ENCODE measurements at regions not wholly inside any gene's neighbourhood (a gene's known extent, or its start where the extent isn't known, plus 50 kb on each side); places are given as distances from the start of the nearest gene placed in this dataset.

DNA sequence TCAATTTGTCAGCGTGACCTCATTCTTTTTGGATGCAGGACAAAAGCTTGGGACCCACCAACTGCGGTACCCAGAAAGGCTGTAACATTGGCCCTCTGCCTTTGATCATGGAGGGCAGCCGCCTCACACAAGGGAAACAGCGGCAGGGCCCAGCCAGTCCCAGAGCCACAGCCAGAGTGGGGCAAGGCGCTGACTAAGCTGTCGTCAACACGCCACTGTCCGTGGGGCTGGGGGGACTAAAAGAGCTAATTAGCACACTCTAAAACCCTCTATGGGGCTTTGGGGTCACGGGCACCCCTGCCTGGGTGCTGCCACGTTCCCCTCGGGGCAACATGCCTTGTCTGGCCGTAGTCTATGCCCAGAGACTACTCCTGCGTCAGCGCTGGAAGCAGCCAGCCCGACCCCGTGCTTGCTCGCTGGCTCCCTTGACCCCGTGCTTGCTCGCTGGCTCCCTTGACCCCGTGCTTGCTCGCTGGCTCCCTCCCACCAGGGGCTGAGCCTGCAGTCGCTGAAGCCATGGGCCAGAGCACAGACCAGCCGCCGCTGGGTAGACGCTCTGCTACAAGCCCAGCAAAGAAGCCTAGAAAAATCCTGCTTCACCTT lies 598.4 kb downstream of the MBD2 start:
- no peak for DNase-seq

DNA sequence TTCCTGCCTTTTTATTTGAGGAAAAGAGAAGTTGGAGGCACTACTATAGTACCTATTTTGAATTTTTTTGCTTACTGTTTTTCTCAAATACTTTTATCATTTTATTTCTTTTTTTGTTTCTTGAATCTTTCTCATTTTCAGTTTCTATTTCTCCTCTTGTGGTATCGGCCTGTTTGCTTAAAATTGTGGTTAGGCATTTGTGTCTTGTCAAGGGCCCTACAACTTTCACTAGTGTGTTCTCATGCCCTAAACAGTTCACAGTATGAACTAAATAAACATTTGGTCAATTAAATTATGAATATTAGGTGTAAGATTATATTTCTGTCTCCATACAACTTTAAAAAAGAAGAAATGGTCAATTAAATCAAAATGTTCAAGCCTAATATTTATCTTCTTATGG lies 613.5 kb downstream of the MBD2 start:
- DNase-seq, result no peak

DNA sequence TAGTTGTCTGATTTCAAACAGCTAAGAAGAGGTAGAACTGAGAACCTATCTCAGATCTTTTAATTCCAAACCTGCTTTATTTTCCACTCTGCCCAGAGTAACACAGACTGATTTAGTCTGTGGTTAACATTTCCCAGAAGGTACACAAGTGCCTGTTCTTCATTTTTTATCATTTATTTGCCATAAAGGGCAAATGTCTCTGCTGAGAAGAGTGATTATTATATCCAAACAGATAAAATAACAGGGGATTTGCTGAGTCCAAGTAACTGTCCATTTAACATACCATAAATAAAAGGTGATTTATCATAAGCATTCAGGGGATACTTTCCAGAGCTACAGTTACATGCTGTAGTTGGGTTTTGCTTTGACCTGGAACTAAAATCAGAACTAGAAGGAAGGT lies 617.7 kb downstream of the MBD2 start:
- DNase-seq, result no peak

DNA sequence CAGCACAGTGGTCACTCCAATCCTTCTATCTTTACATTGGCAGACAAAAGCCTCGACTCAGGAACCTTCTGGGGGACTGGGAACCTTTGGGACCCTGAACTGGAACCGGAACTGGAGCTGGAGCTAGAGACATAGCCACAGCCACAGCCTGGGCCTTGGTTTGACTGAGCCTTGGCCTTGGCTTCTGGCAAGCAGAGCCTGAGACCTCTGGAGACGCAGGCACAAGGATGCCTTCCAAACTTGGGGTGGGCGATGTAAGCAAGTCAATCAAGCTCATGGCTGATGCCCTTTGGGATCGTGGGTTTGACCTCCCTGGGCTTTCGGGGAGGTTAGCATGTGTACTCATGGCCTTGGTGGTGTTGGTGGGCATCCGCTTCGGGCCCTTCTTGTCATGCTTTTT lies 619.3 kb downstream of the MBD2 start:
- DNase-seq, result no peak

DNA sequence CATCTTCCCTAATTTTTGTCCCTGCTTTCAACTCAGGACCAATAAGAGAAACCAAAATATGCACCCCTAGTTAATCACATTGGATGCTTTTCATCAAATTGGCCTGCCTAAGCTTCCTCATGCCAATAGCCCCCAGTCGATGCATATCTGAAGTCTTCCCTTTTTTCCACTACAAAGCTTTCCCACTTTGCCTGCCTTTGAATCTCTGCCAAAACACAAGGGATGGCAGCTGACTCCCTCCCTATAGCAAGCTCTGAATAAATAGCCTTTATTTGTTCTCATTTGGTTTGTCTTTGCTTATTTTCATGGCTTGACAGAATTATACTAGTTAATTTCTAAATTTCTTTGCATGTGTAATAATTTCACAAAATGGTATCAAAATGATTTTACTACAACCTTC lies 621.2 kb downstream of the MBD2 start:
- no peak for DNase-seq

DNA sequence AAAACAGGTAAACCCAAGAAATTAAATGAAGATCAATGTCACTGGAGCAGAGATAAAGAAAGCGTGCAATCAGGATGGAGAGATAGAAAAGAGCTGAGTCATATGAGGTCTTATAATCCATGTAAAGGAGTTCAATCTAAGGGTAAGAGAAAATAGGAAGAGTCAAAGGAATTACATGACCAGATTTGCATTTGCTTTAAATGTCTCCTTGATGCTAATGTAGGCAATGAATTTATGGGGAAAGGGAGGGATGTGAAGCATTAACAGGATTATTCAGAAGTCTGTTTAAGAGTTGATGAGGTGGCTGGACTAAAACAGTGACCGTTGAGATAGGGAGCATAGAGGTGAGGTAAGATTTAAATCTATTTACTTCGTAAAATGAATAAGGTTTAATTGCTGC lies 623.1 kb downstream of the MBD2 start:
- DNase-seq, result no peak

DNA sequence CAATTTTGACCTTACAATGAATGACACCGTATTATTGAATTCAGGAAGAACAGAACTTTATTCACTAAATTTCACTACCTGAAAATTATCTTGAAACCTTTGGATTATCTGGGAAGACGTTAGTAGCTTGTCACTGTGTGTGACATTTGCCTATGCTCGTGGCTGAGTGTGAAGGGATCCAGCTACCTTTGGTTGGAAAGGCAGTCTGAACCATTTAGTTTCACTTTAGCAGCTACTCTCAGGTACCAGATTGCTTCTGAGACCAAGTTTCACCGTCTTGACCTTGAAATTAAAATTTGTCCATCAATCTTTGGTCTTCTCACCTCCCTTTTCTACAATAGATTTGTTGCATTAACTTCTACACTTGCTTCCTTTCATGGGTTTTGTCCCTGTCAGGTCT lies 637.5 kb downstream of the MBD2 start:
- no peak for DNase-seq

Data from hematopoietic multipotent progenitor cell treated with erythropoietin and hydrocortisone succinate and interleukin-3 and kit ligand, for 4 days (in vitro differentiated cells).